Breast epithelium (tissue), 4 donors: ENCODE measurements at regions not wholly inside any gene's neighbourhood (a gene's known extent, or its start where the extent isn't known, plus 50 kb on each side); places are given as distances from the start of the nearest gene placed in this dataset.

Experiments used
- DNase-seq, 2 donors: peaks; one replicate each; pipeline ENCODE4 v3.0.0-alpha.2; 2019; ENCODE audit warnings: low spot score in 2 of 2
- H3K27ac ChIP-seq, 2 donors: fragments of 200-600 bp; sonication (generic) in 1 of 2; one replicate each; pipeline ENCODE4 v1.5.1; 2016 to 2019; ENCODE audit warnings: mild to moderate bottlenecking in 1 of 2
- H3K27me3 ChIP-seq, 2 donors: fragments of 200-600 bp; sonication (generic) in 1 of 2; one replicate each; pipeline versions ENCODE4 v1.5.1 to v1.6.0; 2017 to 2019; ENCODE audit warnings: control low read depth in 1 of 2, mild to moderate bottlenecking in 1 of 2
- H3K36me3 ChIP-seq: fragments of 200-600 bp; one replicate; pipeline ENCODE4 v1.5.1; 2019
- H3K4me1 ChIP-seq, 2 donors: fragments of 200-600 bp; sonication (generic); one replicate each; pipeline ENCODE4 v1.5.1; 2016 to 2019; ENCODE audit warnings: control low read depth in 1 of 2
- H3K4me3 ChIP-seq, 3 donors: fragments of 200-600 bp; sonication (generic); 1 replicate in 2 of 3; 2 replicates in 1 of 3; pipeline ENCODE4 v1.5.1; 2016 to 2019; ENCODE audit warnings: mild to moderate bottlenecking in 3 of 3, moderate library complexity in 2 of 3
- H3K9me3 ChIP-seq, 2 donors: fragments of 200-600 bp; sonication (generic) in 1 of 2; one replicate each; pipeline ENCODE4 v1.5.1; 2016 to 2019; ENCODE audit warnings: control low read depth in 1 of 2
- POLR2A ChIP-seq: fragments of 450-650 bp; IDR thresholded peaks from one replicate; pipeline ENCODE4 v1.6.1; 2016; ENCODE audit warnings: antibody characterized with exemption, mild to moderate bottlenecking, moderate library complexity
- POLR2AphosphoS5 ChIP-seq, 3 donors: sonication (generic); formaldehyde crosslinking; IDR thresholded peaks; one replicate each; pipeline ENCODE4 v1.6.1; 2017; ENCODE audit warnings: antibody characterized with exemption in 3 of 3
- intact Hi-C: fragments of 100-400 bp; cut with DNase I; formaldehyde crosslinking; loops from one replicate; pipeline ENCODE4 v1.15.1; 2023; ENCODE audit warnings: low total_unique reads
- TF ChIP-seq, protein P1 (sequence below), 3 donors: fragments of 450-650 bp; IDR thresholded peaks; one replicate each; pipeline ENCODE4 v1.5.1; 2016 to 2017; ENCODE audit warnings: antibody characterized with exemption in 3 of 3, mild to moderate bottlenecking in 3 of 3, moderate library complexity in 3 of 3

DNA sequence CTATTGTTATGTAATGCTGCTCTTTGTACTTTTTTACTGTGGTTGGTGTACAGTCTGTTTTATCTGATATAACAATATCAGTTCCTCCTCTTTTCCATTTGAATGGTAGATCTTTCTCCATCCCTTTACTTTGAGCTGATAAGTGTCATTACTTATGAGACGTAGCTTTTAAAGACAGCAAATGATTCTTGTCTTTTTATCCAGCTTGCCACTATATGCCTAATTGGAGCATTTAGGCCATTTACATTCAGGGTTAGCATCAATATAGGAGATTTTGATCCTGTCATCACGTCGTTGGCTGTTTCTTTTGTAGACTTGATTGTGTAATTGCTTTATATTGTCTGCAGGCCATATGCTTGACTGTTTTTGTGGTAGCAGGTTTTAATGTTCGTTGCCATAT, 894.2 kb upstream of the ATXN8OS start:
- H3K9me3 ChIP-seq, result no peaks in the 10 kb centered on the region
- DNase-seq, result no peak
- intact Hi-C loops, result no loop called here
- H3K4me1 ChIP-seq, result no peaks in the 10 kb centered on the region
- no peak for TF ChIP-seq POLR2A
- TF ChIP-seq POLR2AphosphoS5 (IDR thresholded peaks at IDR 0.05), result no peak
- TF ChIP-seq, protein P1, sequence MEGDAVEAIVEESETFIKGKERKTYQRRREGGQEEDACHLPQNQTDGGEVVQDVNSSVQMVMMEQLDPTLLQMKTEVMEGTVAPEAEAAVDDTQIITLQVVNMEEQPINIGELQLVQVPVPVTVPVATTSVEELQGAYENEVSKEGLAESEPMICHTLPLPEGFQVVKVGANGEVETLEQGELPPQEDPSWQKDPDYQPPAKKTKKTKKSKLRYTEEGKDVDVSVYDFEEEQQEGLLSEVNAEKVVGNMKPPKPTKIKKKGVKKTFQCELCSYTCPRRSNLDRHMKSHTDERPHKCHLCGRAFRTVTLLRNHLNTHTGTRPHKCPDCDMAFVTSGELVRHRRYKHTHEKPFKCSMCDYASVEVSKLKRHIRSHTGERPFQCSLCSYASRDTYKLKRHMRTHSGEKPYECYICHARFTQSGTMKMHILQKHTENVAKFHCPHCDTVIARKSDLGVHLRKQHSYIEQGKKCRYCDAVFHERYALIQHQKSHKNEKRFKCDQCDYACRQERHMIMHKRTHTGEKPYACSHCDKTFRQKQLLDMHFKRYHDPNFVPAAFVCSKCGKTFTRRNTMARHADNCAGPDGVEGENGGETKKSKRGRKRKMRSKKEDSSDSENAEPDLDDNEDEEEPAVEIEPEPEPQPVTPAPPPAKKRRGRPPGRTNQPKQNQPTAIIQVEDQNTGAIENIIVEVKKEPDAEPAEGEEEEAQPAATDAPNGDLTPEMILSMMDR (IDR thresholded peaks at IDR 0.05), result no peak
- H3K4me3 ChIP-seq, result no peak overlapping the region
- H3K27ac ChIP-seq, result no peak overlapping the region
- no peaks in the 10 kb centered on the region for H3K36me3 ChIP-seq
- no peaks in the 10 kb centered on the region for H3K27me3 ChIP-seq

DNA sequence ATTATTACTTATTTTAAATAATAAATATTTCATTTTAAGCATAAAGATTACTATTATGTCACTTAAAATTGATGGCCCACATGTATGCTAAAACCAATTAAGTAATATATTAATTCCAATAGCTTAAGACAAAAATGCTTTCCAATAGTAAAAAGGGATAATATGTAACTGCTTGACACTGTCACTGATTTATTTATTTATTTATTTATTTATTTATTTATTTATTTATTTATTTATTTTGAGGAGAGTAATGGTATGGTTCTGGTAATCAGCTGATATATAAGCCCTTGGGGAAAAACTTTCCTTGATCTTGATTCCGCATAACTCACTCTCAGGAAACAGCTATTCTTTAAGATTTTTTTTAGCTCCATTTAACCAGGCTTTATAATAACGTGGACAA, 903.0 kb upstream of the ATXN8OS start:
- Histone ChIP-seq H3K36me3 (no peaks in the 10 kb centered on the region), H3K27ac (no peak overlapping the region), H3K4me3 (no peak overlapping the region), H3K27me3 (no peaks in the 10 kb centered on the region), H3K4me1 (no peaks in the 10 kb centered on the region), H3K9me3 (no peaks in the 10 kb centered on the region)
- TF ChIP-seq, protein P1 (IDR thresholded peaks at IDR 0.05), result no peak
- TF ChIP-seq POLR2A, result no peak
- no peak for TF ChIP-seq POLR2AphosphoS5 (IDR thresholded peaks at IDR 0.05)
- intact Hi-C loops, result no loop called here
- no peak for DNase-seq

DNA sequence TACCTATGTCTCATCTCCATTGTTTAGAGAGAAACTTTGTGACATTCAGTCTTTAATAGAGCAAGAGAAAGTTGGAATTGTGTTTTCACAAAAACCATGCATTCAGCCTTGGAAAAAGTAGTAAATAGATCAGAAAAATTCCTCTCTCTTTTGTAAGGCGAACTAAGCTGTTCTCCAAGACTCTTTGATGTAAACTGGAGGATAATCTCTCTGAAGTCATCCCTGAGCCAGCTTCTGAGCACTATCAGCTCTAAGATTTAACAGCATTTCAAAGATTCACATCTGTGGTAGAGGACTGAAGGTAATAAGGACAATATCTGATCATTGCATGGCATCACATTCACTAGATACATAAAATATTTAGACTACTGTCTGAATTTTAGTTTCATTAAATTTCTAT, 904.6 kb upstream of the ATXN8OS start:
- intact Hi-C loops, result no loop called here
- Histone ChIP-seq H3K27me3 (no peaks in the 10 kb centered on the region), H3K27ac (no peak overlapping the region), H3K4me1 (no peaks in the 10 kb centered on the region), H3K4me3 (no peak overlapping the region), H3K36me3 (no peaks in the 10 kb centered on the region), H3K9me3 (no peaks in the 10 kb centered on the region)
- no peak for DNase-seq
- TF ChIP-seq, protein P1 (IDR thresholded peaks at IDR 0.05), result no peak
- TF ChIP-seq POLR2AphosphoS5 (IDR thresholded peaks at IDR 0.05) (no peak), POLR2A (no peak)

DNA sequence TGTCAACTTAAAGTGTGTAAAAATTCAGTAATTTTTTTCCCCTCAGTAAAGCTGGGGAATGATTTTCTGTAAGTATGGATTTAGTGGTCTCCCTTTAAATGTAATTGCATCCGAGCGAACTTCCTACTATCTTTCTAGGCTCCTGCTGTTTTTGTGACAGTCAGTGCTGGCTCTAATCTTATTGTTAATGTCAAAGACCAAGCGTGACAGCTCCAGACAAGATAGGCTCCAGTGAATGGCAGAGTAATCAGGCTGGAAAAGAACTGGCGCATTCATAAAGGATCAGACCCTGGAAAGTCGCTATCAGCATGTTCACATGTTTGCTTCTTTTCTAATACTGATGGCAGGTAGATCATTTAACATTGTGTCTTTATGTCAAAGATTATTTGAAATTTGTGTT, 908.0 kb upstream of the ATXN8OS start:
- intact Hi-C loops, result no loop called here
- TF ChIP-seq POLR2AphosphoS5 (IDR thresholded peaks at IDR 0.05), result no peak
- TF ChIP-seq, protein P1 (IDR thresholded peaks at IDR 0.05), result no peak
- no peak for TF ChIP-seq POLR2A
- H3K27me3 ChIP-seq, result no peaks in the 10 kb centered on the region
- no peak for DNase-seq
- H3K4me1 ChIP-seq, result no peaks in the 10 kb centered on the region
- no peak overlapping the region for H3K27ac ChIP-seq
- no peaks in the 10 kb centered on the region for H3K36me3 ChIP-seq
- H3K9me3 ChIP-seq, result no peaks in the 10 kb centered on the region
- no peak overlapping the region for H3K4me3 ChIP-seq

DNA sequence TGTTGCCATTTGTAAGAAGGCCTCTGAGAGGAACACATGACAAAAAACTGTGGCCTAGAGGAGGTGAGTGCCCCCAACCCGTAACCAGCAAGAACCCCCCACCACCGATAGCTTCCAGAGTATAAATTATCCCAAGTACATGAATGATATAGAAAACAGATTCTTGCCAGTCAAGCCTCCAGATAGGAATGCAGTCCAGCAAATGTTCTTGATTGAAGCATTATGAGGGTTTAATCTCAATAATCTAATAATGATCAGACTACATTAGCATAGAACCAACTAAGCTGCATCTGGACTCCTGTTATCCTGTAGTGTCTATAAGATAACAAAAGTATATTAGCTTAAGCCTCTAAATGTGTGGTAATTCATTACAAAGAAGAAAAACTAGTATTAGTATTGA, 908.9 kb upstream of the ATXN8OS start:
- no peak overlapping the region for H3K4me3 ChIP-seq
- no peak for TF ChIP-seq POLR2AphosphoS5 (IDR thresholded peaks at IDR 0.05)
- H3K9me3 ChIP-seq, result no peaks in the 10 kb centered on the region
- no peak for DNase-seq
- no peaks in the 10 kb centered on the region for H3K27me3 ChIP-seq
- no peak overlapping the region for H3K27ac ChIP-seq
- no peaks in the 10 kb centered on the region for H3K4me1 ChIP-seq
- no peaks in the 10 kb centered on the region for H3K36me3 ChIP-seq
- intact Hi-C loops, result no loop called here

DNA sequence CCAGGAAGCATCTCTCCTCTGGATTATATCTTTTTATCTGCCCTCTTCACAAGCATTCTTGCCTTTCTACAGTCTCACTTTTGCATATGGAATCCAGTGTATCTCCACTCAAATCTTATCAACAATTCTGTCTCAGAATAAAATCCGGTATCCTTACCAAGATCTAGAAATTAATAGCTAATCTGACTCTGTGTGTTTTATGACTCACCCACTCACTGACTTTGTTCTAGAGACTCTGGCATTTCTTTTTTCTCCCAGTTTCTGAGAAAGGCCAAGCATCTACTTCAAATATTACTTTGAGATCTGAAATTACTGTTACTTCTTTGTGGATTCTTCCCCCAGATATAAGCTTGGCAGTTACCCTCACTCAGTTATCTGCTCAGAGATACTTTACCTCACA, 913.5 kb upstream of the ATXN8OS start:
- TF ChIP-seq, protein P1 (IDR thresholded peaks at IDR 0.05), result no peak
- TF ChIP-seq POLR2AphosphoS5 (IDR thresholded peaks at IDR 0.05), result no peak
- TF ChIP-seq POLR2A, result no peak
- Histone ChIP-seq H3K27ac (no peak overlapping the region), H3K36me3 (no peaks in the 10 kb centered on the region), H3K9me3 (no peaks in the 10 kb centered on the region), H3K4me3 (no peak overlapping the region), H3K27me3 (no peaks in the 10 kb centered on the region), H3K4me1 (no peaks in the 10 kb centered on the region)
- DNase-seq, result no peak
- intact Hi-C loops, result no loop called here
